Vagina (tissue), 2 donors: ENCODE measurements at regions not wholly inside any gene's neighbourhood (a gene's known extent, or its start where the extent isn't known, plus 50 kb on each side); places are given as distances from the start of the nearest gene placed in this dataset.

ENCODE experiments used
- CTCF ChIP-seq, 3 experiments: fragments of 450-650 bp in 2 of 3; fragments of 200-600 bp in 1 of 3; sonication (generic) in 1 of 3; IDR thresholded peaks; one replicate each; pipeline ENCODE4 v1.5.1; 2017 to 2019; ENCODE audit warnings: antibody characterized with exemption in 3 of 3, mild to moderate bottlenecking in 2 of 3, moderate library complexity in 2 of 3
- POLR2A ChIP-seq, 2 donors: fragments of 450-650 bp; IDR thresholded peaks; one replicate each; pipeline ENCODE4 v1.6.1; 2017; ENCODE audit warnings: antibody characterized with exemption in 2 of 2, mild to moderate bottlenecking in 2 of 2, moderate library complexity in 2 of 2
- POLR2AphosphoS5 ChIP-seq, 2 donors: sonication (generic); formaldehyde crosslinking; IDR thresholded peaks; one replicate each; pipeline ENCODE4 v1.9.0; 2017; ENCODE audit warnings: antibody characterized with exemption in 2 of 2, mild to moderate bottlenecking in 2 of 2, low read depth in 1 of 2; ENCODE audit not compliant: insufficient read depth in 1 of 2

GRCh38 chr22:49440931-49441330, 386.7 kb downstream of the BRD1 start:
- no peak for TF ChIP-seq CTCF (IDR thresholded peaks at IDR 0.05)
- TF ChIP-seq POLR2AphosphoS5 (IDR thresholded peaks at IDR 0.05; ENCODE audit: insufficient read depth in 1 of 2, low read depth in 1 of 2), result no peak
- TF ChIP-seq POLR2A (IDR thresholded peaks at IDR 0.05), result no peak
